Inflammatory macrophage (primary cell): ENCODE measurements at regions not wholly inside any gene's neighbourhood (a gene's known extent, or its start where the extent isn't known, plus 50 kb on each side); places are given as distances from the start of the nearest gene placed in this dataset.
"Not testable (repeated sequence)": the region's sequence is repeated elsewhere in the genome, so short reads cannot be mapped to it uniquely, and the experiment has no call there.

ENCODE experiments used
- DNase-seq, 2 donors: peaks; one replicate each; pipeline ENCODE4 v3.0.0-alpha.2; 2020 to 2022

DNA sequence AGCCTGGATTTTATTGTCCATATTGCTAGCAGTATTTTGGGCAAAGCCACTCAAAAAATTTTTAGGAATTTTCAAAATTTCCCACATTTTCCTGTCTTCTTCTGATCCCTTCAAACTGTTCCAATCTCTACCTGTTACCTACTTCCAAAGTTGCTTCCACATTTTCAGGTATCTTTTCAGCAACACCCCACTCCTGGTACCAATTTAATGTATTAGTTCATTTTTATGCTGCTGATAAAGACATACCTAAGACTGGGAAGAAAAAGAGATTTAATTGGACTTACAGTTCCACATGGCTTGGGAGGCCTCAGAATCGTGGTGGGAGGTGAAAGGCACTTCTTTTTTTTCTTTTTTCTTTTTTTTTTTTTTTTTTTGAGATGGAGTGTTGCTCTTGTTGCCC is 73.6 kb upstream of the COL1A2 start:
- not testable (repeated sequence) for DNase-seq

DNA sequence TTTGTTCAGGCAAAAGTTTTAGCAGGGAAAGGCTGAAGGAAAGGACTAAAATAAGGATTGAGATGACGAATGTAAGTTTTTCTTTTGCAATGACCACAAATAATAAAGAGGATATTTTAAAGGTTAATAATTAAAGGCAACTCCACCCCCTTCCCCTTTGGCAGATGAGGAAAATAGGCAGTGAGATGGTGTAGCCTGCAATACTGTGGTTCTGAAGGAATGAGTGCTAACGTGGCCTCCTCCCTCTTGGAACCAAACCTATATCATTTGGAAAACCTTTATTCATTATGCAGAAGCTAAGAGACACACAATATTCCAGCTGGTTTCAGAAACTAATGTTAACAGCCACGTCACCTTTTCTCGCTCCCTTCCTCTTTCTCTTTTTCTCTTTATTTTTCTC is 70.9 kb upstream of the COL1A2 start:
- no peak for DNase-seq

DNA sequence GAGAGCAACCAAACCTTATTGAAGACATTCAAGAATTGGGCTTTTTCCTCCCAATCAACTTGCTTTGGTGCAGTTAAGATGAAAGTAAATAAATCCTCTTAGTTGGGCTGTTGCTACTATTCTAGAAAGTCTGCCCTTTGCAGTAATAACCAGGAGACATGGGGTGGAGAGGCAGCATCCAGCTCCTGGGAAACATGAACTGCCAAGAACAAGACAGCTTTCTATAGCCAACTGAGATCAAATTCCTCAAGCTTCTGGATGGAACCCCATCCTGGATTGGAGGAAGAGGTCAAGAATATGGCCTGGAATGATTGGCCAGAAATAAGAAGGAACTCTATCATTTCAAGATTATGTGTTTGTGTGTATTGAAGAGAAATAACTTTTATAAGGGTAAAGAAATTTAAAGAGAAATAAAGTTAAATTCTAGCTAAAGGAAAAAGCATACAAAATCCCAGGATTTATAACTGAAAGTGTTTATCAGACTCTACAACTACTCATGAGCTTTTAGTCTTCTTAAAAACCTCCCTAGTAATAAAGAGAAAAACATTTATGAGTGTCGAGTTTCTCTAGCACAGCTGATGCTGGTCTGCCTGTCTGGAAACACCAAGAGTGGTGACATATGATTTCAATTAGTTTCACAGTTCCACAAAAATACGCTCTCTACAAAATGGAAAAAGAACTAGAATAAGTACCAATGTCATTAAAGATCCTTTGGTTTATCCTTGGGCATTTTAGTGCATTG is 70.1 kb upstream of the COL1A2 start:
- no peak for DNase-seq

DNA sequence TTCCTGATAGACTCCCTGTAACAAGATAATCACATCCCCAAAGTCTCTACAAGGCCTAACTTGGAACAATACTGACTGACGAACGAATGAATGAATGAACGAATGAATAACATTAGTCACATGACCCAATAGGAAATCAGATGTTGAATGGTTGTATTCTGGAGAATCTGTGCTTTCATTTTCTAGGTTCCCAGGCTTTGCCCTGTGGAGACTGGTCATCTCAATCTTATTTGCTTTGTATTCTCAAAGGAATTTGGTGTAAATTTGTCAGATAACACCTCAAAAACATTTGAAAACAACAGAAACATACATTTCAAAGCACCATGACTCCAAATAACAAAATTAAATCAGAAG is 69.6 kb upstream of the COL1A2 start:
- DNase-seq: no peak

DNA sequence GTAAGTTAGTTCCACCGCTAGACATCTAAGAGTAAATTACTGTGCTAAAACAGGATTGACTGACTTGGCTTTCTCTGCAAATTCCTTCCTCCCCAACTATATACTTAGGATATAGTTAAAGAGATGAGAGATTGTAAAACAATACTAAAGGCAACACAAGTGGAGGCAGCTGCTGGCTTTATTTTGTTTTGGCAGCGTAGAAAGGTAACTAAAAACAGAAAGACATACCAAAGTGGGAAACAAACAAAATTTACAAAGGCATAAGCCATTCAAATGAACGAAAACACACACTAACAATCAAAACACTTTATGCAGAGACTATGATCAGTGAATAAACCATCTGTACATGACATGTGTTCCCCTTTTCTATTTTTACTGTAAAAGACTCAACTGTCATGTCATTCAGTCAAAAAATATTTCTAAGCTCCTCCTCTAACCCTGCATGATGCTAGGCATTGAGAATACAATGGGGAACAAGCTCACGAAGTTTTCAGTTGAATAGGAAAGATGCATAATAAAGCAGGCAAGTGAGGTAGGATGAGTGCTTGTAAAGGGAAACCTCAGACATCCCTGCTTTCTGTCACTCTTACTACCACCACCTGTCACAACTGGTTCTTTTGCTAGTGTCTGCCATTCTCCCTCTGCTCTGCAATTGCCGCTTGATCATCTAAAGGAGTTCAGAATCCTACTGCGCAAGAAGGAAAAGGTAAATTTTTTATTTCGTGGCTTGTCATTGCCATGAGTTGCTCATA is 64.2 kb upstream of the COL1A2 start:
- no peak for DNase-seq

DNA sequence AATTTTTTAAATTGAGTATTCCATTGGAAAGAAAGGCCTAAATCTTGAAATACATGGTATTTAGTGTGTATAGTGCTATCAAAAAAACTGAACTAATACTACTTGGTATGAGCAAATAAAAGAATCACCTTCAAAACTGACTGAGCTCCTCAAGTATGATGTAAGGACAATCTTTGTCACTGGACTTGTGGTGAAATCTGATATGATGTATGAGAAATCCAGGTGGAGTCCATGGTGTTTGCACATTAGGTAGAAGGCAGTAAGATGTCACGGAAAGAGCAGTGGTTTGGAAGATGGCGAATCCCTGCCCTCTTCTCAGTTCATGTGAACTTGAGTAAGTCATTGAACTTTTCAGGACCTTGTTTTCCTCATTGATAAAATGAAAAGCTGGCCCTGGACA is 62.1 kb upstream of the COL1A2 start:
- DNase-seq: no peak

DNA sequence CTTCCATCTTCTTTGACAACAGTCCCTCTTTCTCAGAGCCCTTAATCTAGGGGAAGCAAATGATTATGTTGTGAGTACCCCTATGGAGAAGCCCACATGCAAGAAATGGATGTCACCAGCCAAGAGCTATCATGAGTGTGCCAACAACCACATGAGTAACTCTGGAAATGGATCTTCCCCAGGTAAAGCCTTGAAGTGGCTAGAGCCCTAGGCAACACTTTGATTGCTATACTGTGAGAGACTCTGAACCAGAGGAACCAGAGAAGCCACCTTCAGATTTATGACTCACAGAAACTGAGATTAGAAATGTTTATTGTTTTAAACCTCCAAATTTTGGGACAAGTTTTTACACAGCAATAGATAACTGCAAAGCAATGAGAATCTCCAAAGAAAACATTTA is 60.9 kb upstream of the COL1A2 start:
- no peak for DNase-seq

DNA sequence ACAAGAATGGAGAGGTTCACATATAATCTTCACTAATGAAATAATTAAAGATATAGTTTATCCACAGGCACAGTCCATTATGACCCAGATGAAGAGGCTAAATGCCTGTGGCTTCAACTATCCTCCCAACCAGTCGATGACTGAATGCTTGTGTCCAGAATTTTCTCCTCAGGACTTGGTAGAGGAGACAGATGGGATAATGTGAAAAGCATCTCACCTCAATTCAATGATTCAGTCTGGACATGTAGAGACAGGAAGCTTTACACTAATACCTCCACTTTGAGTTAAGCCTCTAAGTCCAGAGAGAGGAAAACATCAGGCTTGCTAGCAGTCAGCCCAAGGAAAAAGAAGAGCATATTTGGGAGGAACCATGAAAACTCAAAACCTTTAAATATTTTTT is 59.1 kb upstream of the COL1A2 start:
- no peak for DNase-seq

DNA sequence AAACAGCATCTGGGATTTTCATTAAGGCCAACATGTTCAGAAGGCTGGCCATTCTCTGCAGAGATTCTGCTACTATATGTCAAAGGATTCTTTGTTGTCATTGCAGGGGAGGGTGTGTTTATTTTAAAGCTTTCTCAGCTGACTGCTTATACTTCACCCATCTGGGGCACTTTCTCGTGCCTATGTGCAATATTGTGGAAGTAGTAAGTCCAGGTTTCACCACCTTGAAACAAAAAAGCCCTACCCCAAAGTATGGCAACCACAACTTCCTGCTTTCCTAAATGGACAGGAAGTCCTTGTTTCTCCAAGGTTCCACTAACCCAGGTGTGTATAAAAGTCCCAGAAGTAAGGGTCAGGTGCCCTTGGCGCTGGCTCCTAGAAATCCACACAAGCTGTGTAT is 58.7 kb upstream of the COL1A2 start:
- no peak for DNase-seq

DNA sequence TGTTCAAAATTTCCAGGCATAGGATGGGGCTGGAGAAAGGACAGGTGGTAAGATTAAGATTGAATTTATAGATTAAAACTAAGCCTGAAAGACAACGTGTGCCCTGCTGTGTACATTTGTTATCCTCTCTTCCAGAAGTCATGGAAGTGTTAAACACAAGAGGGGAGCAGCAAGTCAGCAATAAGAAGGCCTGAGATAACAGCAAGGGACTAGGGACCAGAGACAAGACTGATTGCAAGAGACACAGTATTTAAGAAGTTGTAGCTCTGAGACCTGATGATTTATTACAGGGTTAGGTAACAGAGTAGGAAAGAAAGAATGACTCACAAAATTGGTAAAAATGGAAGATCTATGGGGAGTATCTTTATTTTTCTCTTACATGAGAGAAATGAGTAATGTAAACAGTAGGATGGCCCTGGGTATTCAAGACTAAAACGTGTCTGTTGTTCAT is 55.7 kb upstream of the COL1A2 start:
- no peak for DNase-seq

DNA sequence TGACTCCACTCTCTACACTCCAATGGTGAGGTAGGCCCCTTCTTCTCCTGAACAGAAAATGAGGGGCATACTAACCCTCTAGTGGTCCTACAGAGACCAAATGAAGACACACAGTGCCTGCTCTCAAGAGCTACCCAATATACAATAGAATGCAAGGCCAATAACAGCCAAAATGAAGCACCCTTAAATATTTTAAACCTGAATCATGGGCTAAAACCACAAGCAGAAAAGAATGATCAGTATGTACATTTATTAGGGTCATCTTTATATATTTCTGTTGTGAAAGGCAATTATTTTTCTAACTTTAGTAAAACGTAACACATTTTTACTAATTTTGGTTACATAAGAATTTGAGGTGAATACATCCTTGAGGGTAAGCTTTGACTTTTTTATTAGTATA is 49.9 kb upstream of the COL1A2 start:
- no peak for DNase-seq
